ENCODE measurements at regions not wholly inside any gene's neighbourhood (a gene's known extent, or its start where the extent isn't known, plus 50 kb on each side); places are given as distances from the start of the nearest gene placed in this dataset.

- DNase-seq, result no peak
Measured at GRCh38 chr1:201754353-201754752, 74.6 kb upstream of the IPO9 start.

- DNase-seq, result no peak
Measured at GRCh38 chr1:201755200-201755599, 73.8 kb upstream of the IPO9 start.

- no peak for DNase-seq
Measured at GRCh38 chr1:201756406-201756805, 72.6 kb upstream of the IPO9 start.

- no peak for DNase-seq
Measured at GRCh38 chr1:201758499-201759050, 70.4 kb upstream of the IPO9 start.

GRCh38 chr1:201759194-201759815 lies 69.7 kb upstream of the IPO9 start:
- DNase-seq, result no peak

GRCh38 chr1:201760516-201760915 lies 68.4 kb upstream of the IPO9 start:
- no peak for DNase-seq

GRCh38 chr1:201761178-201761577 lies 67.8 kb upstream of the IPO9 start:
- DNase-seq, result no peak

- no peak for DNase-seq
Measured at GRCh38 chr1:201761871-201762270, 67.1 kb upstream of the IPO9 start.

GRCh38 chr1:201762381-201762780 lies 66.6 kb upstream of the IPO9 start:
- no peak for DNase-seq

GRCh38 chr1:201763455-201764140 lies 65.4 kb upstream of the IPO9 start:
- DNase-seq, result no peak

GRCh38 chr1:201764166-201764565 lies 64.8 kb upstream of the IPO9 start:
- no peak for DNase-seq

GRCh38 chr1:201764579-201764978 lies 64.4 kb upstream of the IPO9 start:
- no peak for DNase-seq

GRCh38 chr1:201766131-201766866 lies 62.7 kb upstream of the IPO9 start:
- DNase-seq, result no peak

- DNase-seq, result no peak
Measured at GRCh38 chr1:201767339-201767738, 61.6 kb upstream of the IPO9 start.

GRCh38 chr1:201769072-201769471 lies 59.9 kb upstream of the IPO9 start:
- DNase-seq, result no peak

- no peak for DNase-seq
Measured at GRCh38 chr1:201769966-201770365, 59.0 kb upstream of the IPO9 start.

GRCh38 chr1:201771466-201771865 lies 57.5 kb upstream of the IPO9 start:
- no peak for DNase-seq

- no peak for DNase-seq
Measured at GRCh38 chr1:201772178-201772577, 56.8 kb upstream of the IPO9 start.

- DNase-seq, result no peak
Measured at GRCh38 chr1:201773764-201774163, 55.2 kb upstream of the IPO9 start.

GRCh38 chr1:201774224-201774982 lies 54.6 kb upstream of the IPO9 start:
- DNase-seq, result no peak

- DNase-seq, result no peak
Measured at GRCh38 chr1:201774983-201775344, 54.0 kb upstream of the IPO9 start.

GRCh38 chr1:201775380-201775779 lies 53.6 kb upstream of the IPO9 start:
- DNase-seq, result no peak

Data from stimulated activated CD4-positive, alpha-beta T cell treated with anti-CD3 and anti-CD28 coated beads, Interleukin-2, amount 100 ng/mL, for 24 hours (primary cell).